ENCODE measurements at regions not wholly inside any gene's neighbourhood (a gene's known extent, or its start where the extent isn't known, plus 50 kb on each side); places are given as distances from the start of the nearest gene placed in this dataset.

DNA sequence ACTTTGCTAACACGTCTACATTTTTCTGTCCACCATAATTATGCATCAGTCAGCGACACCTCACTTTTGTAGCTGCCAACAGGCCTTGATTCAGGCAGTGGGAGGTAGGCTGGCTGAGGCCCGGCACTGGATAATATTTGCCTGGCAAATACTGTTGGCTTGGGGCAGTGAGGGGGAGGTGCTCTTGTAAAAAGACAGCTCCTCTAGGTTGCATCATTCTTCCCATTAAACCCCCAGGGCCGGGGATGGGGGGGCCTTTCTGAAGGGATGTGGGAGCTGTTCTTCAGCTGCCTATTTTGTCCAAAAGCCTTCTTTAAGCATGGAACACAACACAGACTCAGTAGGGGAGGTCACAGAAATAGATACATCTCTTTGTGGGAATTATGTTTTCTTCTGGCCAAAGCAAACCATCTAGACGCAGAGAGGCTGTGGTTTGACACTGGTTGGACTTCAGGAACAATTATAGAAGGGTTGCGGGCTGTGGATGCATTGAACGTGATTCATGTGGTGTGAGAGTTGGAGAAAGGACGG, 338.3 kb upstream of the NT5E start:
- no peaks in the 10 kb centered on the region for H3K36me3 Mint-ChIP-seq
- H3K27ac Mint-ChIP-seq = no peak overlapping the region
- Histone ChIP-seq H3K4me1 (ENCODE audit: control insufficient read depth in 1 of 2, insufficient read depth in 2 of 2, low read length in 2 of 2) (no peaks in the 10 kb centered on the region), H3K4me2 (replicated peaks; ENCODE audit: extremely low read depth, low read length, poor library complexity, severe bottlenecking) (no peak overlapping the region), H3K36me3 (replicated peaks in 1 of 2; ENCODE audit: control insufficient read depth in 1 of 2, insufficient read depth in 2 of 2, low read length in 2 of 2) (no peaks in the 10 kb centered on the region), H2AFZ (ENCODE audit: insufficient read depth, low read depth, low read length, poor library complexity, severe bottlenecking) (no peak overlapping the region), H3K27me3 (ENCODE audit: control insufficient read depth in 2 of 2, insufficient read depth in 2 of 2, low read length in 2 of 2) (no peaks in the 10 kb centered on the region), H4K20me1 (ENCODE audit: insufficient read depth, low read length) (no peaks in the 10 kb centered on the region), H3K27ac (ENCODE audit: low read depth in 1 of 2, low read length in 2 of 2) (no peak overlapping the region), H3K9me3 (replicated peaks in 1 of 2; ENCODE audit: control insufficient read depth in 1 of 2, insufficient read depth in 1 of 2, low read length in 2 of 2) (no peaks in the 10 kb centered on the region), H3K79me2 (ENCODE audit: insufficient read depth, low read length) (no peaks in the 10 kb centered on the region), H3K4me3 (replicated peaks in 1 of 3; ENCODE audit: low read depth in 2 of 3, low read length in 3 of 3) (no peak overlapping the region), H3K9ac (ENCODE audit: insufficient read depth, low read length, poor library complexity, severe bottlenecking) (no peak overlapping the region)
- DNase-seq = no peak
- TF ChIP-seq CTCF (IDR thresholded peaks at IDR 0.05) = no peak
- no peaks in the 10 kb centered on the region for H3K27me3 Mint-ChIP-seq (ENCODE audit: low read depth in 3 of 3)
- intact Hi-C loops (cut with micrococcal nuclease) = no loop called here
- 89% methylated on average over 2 of the region's 8 CpGs for WGBS (ENCODE audit: insufficient coverage)
- no peak overlapping the region for H3K4me3 Mint-ChIP-seq
- peaks cover 0 to 4% (median 0%) of the 10 kb centered on the region in 7 donors for H3K9me3 Mint-ChIP-seq
- no peaks in the 10 kb centered on the region for H3K4me1 Mint-ChIP-seq

- no CpG with 5 or more reads among the region's 2 CpGs for WGBS (ENCODE audit: insufficient coverage)
- Histone ChIP-seq H3K27me3 (ENCODE audit: control insufficient read depth in 2 of 2, insufficient read depth in 2 of 2, low read length in 2 of 2) (no peaks in the 10 kb centered on the region), H3K79me2 (ENCODE audit: insufficient read depth, low read length) (no peaks in the 10 kb centered on the region), H3K4me1 (ENCODE audit: control insufficient read depth in 1 of 2, insufficient read depth in 2 of 2, low read length in 2 of 2) (no peaks in the 10 kb centered on the region), H3K9ac (ENCODE audit: insufficient read depth, low read length, poor library complexity, severe bottlenecking) (no peak overlapping the region), H3K4me2 (replicated peaks; ENCODE audit: extremely low read depth, low read length, poor library complexity, severe bottlenecking) (no peak overlapping the region), H3K4me3 (replicated peaks in 1 of 3; ENCODE audit: low read depth in 2 of 3, low read length in 3 of 3) (no peak overlapping the region), H4K20me1 (ENCODE audit: insufficient read depth, low read length) (no peaks in the 10 kb centered on the region), H3K36me3 (replicated peaks in 1 of 2; ENCODE audit: control insufficient read depth in 1 of 2, insufficient read depth in 2 of 2, low read length in 2 of 2) (no peaks in the 10 kb centered on the region), H3K9me3 (replicated peaks in 1 of 2; ENCODE audit: control insufficient read depth in 1 of 2, insufficient read depth in 1 of 2, low read length in 2 of 2) (no peaks in the 10 kb centered on the region), H2AFZ (ENCODE audit: insufficient read depth, low read depth, low read length, poor library complexity, severe bottlenecking) (no peak overlapping the region), H3K27ac (ENCODE audit: low read depth in 1 of 2, low read length in 2 of 2) (no peak overlapping the region)
- H3K36me3 Mint-ChIP-seq = no peaks in the 10 kb centered on the region
- peaks cover 0 to 4% (median 0%) of the 10 kb centered on the region in 7 donors for H3K9me3 Mint-ChIP-seq
- intact Hi-C loops (cut with micrococcal nuclease) = no loop called here
- no peaks in the 10 kb centered on the region for H3K4me1 Mint-ChIP-seq
- H3K27ac Mint-ChIP-seq = no peak overlapping the region
- no peak overlapping the region for H3K4me3 Mint-ChIP-seq
- DNase-seq = no peak
- TF ChIP-seq CTCF (IDR thresholded peaks at IDR 0.05) = no peak
- H3K27me3 Mint-ChIP-seq (ENCODE audit: low read depth in 3 of 3) = no peaks in the 10 kb centered on the region
Observed at GRCh38 chr6:85110943-85111342, 338.9 kb upstream of the NT5E start.

Measured in CD14-positive monocyte (primary cell).